ENCODE measurements at regions not wholly inside any gene's neighbourhood (a gene's known extent, or its start where the extent isn't known, plus 50 kb on each side); places are given as distances from the start of the nearest gene placed in this dataset.

DNA sequence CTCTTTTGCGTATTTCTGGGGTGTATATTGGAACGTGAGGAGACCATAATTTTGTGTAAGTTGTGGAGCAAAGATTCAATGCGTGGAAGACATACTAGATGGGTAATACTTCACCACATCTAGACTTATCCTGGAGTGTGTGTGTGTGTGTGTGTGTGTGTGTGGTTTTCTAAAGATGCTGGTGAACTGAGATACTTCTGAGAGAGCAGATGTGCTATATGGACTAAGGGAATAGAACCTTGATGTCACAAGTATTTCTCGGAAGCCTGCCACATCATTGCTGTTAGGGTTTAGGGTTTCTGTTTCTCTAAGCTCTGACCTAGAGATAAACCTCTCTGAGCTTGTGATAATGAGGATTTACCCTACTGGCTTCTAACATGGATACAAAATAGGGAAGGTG lies 138.8 kb downstream of the DACT1 start:
- Histone ChIP-seq H3K36me3 (ENCODE audit: low read depth) (no peaks in the 10 kb centered on the region), H3K4me1 (ENCODE audit: insufficient read depth, poor library complexity, severe bottlenecking) (no peaks in the 10 kb centered on the region), H3K27me3 (ENCODE audit: insufficient read depth, poor library complexity, severe bottlenecking) (no peaks in the 10 kb centered on the region), H3K4me3 (ENCODE audit: severe bottlenecking) (no peak overlapping the region), H3K9me3 (ENCODE audit: severe bottlenecking) (no peaks in the 10 kb centered on the region), H3K27ac (ENCODE audit: poor library complexity, severe bottlenecking) (no peak overlapping the region)
- DNase-seq (ENCODE audit: low spot score): no peak
- TF ChIP-seq, protein P1, sequence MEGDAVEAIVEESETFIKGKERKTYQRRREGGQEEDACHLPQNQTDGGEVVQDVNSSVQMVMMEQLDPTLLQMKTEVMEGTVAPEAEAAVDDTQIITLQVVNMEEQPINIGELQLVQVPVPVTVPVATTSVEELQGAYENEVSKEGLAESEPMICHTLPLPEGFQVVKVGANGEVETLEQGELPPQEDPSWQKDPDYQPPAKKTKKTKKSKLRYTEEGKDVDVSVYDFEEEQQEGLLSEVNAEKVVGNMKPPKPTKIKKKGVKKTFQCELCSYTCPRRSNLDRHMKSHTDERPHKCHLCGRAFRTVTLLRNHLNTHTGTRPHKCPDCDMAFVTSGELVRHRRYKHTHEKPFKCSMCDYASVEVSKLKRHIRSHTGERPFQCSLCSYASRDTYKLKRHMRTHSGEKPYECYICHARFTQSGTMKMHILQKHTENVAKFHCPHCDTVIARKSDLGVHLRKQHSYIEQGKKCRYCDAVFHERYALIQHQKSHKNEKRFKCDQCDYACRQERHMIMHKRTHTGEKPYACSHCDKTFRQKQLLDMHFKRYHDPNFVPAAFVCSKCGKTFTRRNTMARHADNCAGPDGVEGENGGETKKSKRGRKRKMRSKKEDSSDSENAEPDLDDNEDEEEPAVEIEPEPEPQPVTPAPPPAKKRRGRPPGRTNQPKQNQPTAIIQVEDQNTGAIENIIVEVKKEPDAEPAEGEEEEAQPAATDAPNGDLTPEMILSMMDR (IDR thresholded peaks at IDR 0.05; ENCODE audit: poor library complexity, severe bottlenecking): no peak
- ATAC-seq (ENCODE audit: low read depth): no peak

DNA sequence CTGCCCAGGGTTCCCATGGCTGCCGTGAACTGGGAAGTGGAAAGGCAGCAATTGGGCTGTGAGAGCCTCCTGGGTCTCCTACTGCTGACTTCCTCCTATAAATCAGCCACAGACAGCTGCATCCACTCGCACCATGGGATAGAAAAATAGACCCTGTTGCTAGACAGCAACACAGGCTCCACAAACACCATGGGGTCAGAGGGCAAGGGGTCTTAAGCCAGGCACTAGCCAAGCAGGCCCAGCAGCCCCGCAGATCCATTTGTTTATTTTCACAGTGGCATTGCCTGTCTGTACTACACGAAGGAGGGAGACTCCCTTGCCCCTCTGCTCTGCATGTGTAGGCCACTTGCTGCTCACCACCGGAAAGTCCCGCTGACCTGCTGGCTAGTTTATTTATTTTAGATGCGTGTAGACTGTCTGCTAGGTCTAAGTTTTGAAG lies 139.8 kb downstream of the DACT1 start:
- H3K4me3 ChIP-seq (ENCODE audit: severe bottlenecking): no peak overlapping the region
- H3K36me3 ChIP-seq (ENCODE audit: low read depth): no peaks in the 10 kb centered on the region
- no peaks in the 10 kb centered on the region for H3K9me3 ChIP-seq (ENCODE audit: severe bottlenecking)
- DNase-seq (ENCODE audit: low spot score) (no peak), ATAC-seq (ENCODE audit: low read depth) (no peak)
- no peak overlapping the region for H3K27ac ChIP-seq (ENCODE audit: poor library complexity, severe bottlenecking)
- no peaks in the 10 kb centered on the region for H3K4me1 ChIP-seq (ENCODE audit: insufficient read depth, poor library complexity, severe bottlenecking)
- TF ChIP-seq, protein P1 (IDR thresholded peaks at IDR 0.05; ENCODE audit: poor library complexity, severe bottlenecking): no peak
- no peaks in the 10 kb centered on the region for H3K27me3 ChIP-seq (ENCODE audit: insufficient read depth, poor library complexity, severe bottlenecking)

DNA sequence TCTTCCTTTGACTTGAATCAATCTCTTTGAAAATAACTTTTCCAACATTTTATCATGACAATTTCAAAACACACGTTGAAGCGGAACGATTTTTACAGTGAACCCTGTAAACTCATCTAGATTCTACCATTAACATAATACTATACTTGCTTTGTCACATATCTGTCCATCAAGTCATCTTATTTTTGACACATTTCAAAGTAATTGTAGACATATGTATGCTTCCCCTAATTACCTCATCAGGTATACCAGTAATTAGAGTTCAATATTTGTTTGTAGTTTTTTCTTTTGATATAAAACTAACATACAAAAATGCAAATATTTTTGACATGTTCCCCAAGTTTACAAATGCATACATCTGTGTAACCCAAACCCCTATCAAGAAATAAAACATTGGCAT lies 140.4 kb downstream of the DACT1 start:
- DNase-seq (ENCODE audit: low spot score) (no peak), ATAC-seq (ENCODE audit: low read depth) (no peak)
- TF ChIP-seq, protein P1 (IDR thresholded peaks at IDR 0.05; ENCODE audit: poor library complexity, severe bottlenecking): no peak
- Histone ChIP-seq H3K4me1 (ENCODE audit: insufficient read depth, poor library complexity, severe bottlenecking) (no peaks in the 10 kb centered on the region), H3K36me3 (ENCODE audit: low read depth) (no peaks in the 10 kb centered on the region), H3K27me3 (ENCODE audit: insufficient read depth, poor library complexity, severe bottlenecking) (no peaks in the 10 kb centered on the region), H3K27ac (ENCODE audit: poor library complexity, severe bottlenecking) (no peak overlapping the region), H3K4me3 (ENCODE audit: severe bottlenecking) (no peak overlapping the region), H3K9me3 (ENCODE audit: severe bottlenecking) (no peaks in the 10 kb centered on the region)

DNA sequence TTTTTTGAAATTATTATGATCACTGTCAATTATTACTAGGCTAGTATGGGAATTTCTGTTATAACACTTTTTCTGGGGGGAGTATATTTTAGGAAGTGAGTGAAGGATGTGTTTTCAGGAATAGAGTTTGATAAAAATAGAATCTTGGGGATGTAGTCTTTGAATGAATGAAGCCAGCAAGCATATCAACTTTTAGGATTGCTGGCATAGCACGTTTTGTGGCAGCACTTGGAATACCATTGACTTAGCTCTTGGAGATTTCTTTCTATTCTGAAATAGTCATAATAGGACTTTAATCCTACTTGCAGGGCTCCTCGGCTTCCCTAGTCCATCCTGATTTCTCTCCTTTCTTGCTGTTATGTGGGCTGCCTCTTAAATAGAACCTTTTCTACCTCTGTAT lies 141.6 kb downstream of the DACT1 start:
- H3K9me3 ChIP-seq (ENCODE audit: severe bottlenecking): no peaks in the 10 kb centered on the region
- no peak for ATAC-seq (ENCODE audit: low read depth)
- no peak overlapping the region for H3K4me3 ChIP-seq (ENCODE audit: severe bottlenecking)
- H3K4me1 ChIP-seq (ENCODE audit: insufficient read depth, poor library complexity, severe bottlenecking): no peaks in the 10 kb centered on the region
- no peak overlapping the region for H3K27ac ChIP-seq (ENCODE audit: poor library complexity, severe bottlenecking)
- DNase-seq (ENCODE audit: low spot score): no peak
- no peaks in the 10 kb centered on the region for H3K27me3 ChIP-seq (ENCODE audit: insufficient read depth, poor library complexity, severe bottlenecking)
- TF ChIP-seq, protein P1 (IDR thresholded peaks at IDR 0.05; ENCODE audit: poor library complexity, severe bottlenecking): no peak
- no peaks in the 10 kb centered on the region for H3K36me3 ChIP-seq (ENCODE audit: low read depth)

DNA sequence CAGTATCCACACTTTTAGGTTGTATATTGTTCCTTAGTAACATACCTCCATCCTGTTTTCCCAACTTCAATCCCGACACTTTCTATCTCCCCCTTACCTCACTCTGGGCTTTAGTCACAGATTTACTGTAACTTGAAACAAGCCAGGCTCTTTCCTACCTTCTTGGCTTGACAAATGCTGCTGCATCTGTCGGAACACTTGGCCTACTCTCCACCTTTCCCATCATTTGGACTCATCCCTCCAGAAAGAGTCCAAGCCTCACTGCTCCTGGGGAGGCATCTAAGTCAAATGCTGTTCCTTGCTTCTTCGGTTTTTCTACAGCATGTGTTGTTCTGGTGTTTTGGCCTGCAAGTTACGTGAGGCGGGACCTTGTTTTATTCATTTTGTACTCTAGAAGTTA lies 142.4 kb downstream of the DACT1 start:
- TF ChIP-seq, protein P1 (IDR thresholded peaks at IDR 0.05; ENCODE audit: poor library complexity, severe bottlenecking): no peak
- Histone ChIP-seq H3K9me3 (ENCODE audit: severe bottlenecking) (no peaks in the 10 kb centered on the region), H3K27me3 (ENCODE audit: insufficient read depth, poor library complexity, severe bottlenecking) (no peaks in the 10 kb centered on the region), H3K27ac (ENCODE audit: poor library complexity, severe bottlenecking) (no peak overlapping the region), H3K36me3 (ENCODE audit: low read depth) (no peaks in the 10 kb centered on the region), H3K4me1 (ENCODE audit: insufficient read depth, poor library complexity, severe bottlenecking) (no peaks in the 10 kb centered on the region), H3K4me3 (ENCODE audit: severe bottlenecking) (no peak overlapping the region)
- DNase-seq (ENCODE audit: low spot score): no peak
- no peak for ATAC-seq (ENCODE audit: low read depth)

Data from RWPE2 (cell line).